HepG2 (cell line): ENCODE measurements at regions not wholly inside any gene's neighbourhood (a gene's known extent, or its start where the extent isn't known, plus 50 kb on each side); places are given as distances from the start of the nearest gene placed in this dataset.

Source experiments
- ATAC-seq: fragments of 200-7000 bp; cut with Tn5 transposase; 3 replicates; pipeline ENCODE4 v1.9.1; 2020; ENCODE audit warnings: mild to moderate bottlenecking, moderate library complexity
- BruUV-seq: library from RNA; stranded (reverse); fragments of 400-500 nt; replicated peaks from 2 replicates; lab custom pipeline; 2021; lab: Mats Ljungman, UMichigan
- CTCF ChIA-PET: fragments of 300-600 bp; formaldehyde crosslinking; extraction: SDS; loops from one replicate; lab custom pipeline; 2021; ENCODE audit warnings: low total read pairs, inconsistent platforms, low intra/inter-chr PET ratio; lab: Yijun Ruan, JAX
- POLR2A ChIA-PET: fragments of 350-600 bp; sonication (Branson Sonifier 250); formaldehyde crosslinking; loops from one replicate; lab custom pipeline; 2020; ENCODE audit warnings: antibody characterized with exemption, inconsistent platforms; lab: Yijun Ruan, JAX
- DNase-seq: peaks from one replicate; pipeline ENCODE4 v3.0.0-alpha.2; 2015; ENCODE audit warnings: low spot score
- FAIRE-seq: peaks from 3 replicates; lab custom pipeline; 2011; peaks lifted over from hg19 to GRCh38; lab: Jason Lieb, UNC
- H2AFZ ChIP-seq: one replicate; pipeline ENCODE4 v1.6.1; 2011; ENCODE audit warnings: low read length, inconsistent platforms
- H3K27ac ChIP-seq: fragments of 300-600 bp; 3 replicates; pipeline ENCODE4 v1.8.0; 2011; ENCODE audit warnings: mixed run types, mild to moderate bottlenecking, mixed read lengths, low read length, inconsistent platforms; ENCODE audit not compliant: insufficient read depth; ENCODE audit errors: extremely low read length
- H3K27me3 ChIP-seq, 2 experiments: fragments of 200-600 bp in 1 of 2; 2 replicates in 1 of 2; 3 replicates in 1 of 2; pipeline versions ENCODE4 v1.6.0 to v1.8.0; 2011; ENCODE audit warnings: low read length in 2 of 2, mild to moderate bottlenecking in 2 of 2, moderate library complexity in 2 of 2, inconsistent platforms in 1 of 2; ENCODE audit not compliant: insufficient read depth in 2 of 2, control insufficient read depth in 1 of 2
- H3K36me3 ChIP-seq, 2 experiments: fragments of 200-600 bp in 1 of 2; replicated peaks in 1 of 2; 2 replicates in 1 of 2; 3 replicates in 1 of 2; pipeline versions ENCODE4 v1.5.1 to v1.8.0; 2011; ENCODE audit warnings: low read length in 2 of 2, inconsistent platforms in 1 of 2; ENCODE audit not compliant: insufficient read depth in 2 of 2, control insufficient read depth in 1 of 2
- H3K4me1 ChIP-seq: 2 replicates; pipeline ENCODE4 v1.5.1; 2012; ENCODE audit warnings: low read length, inconsistent platforms; ENCODE audit not compliant: insufficient read depth
- H3K4me2 ChIP-seq: 2 replicates; pipeline ENCODE4 v1.6.0; 2011; ENCODE audit warnings: low read depth, low read length, inconsistent platforms
- H3K4me3 ChIP-seq, 3 experiments: fragments of 200-600 bp in 1 of 3; sonication (generic), shearing (Covaris generic) in 1 of 3; replicated peaks in 1 of 3; 2 replicates each; pipeline ENCODE4 v1.5.1; 2011 to 2016; ENCODE audit warnings: low read length in 3 of 3, inconsistent platforms in 2 of 3, low read depth in 2 of 3, mild to moderate bottlenecking in 2 of 3, control low read depth in 1 of 3, mixed read lengths in 1 of 3; ENCODE audit not compliant: insufficient read depth in 1 of 3
- H3K79me2 ChIP-seq: one replicate; pipeline ENCODE4 v1.6.1; 2011; ENCODE audit warnings: low read length, inconsistent platforms; ENCODE audit not compliant: insufficient read depth
- H3K9ac ChIP-seq: 2 replicates; pipeline ENCODE4 v1.6.0; 2011; ENCODE audit warnings: mild to moderate bottlenecking, low read depth, low read length, inconsistent platforms; ENCODE audit not compliant: insufficient read depth
- H3K9me3 ChIP-seq: 2 replicates; pipeline ENCODE4 v1.5.1; 2012; ENCODE audit warnings: mild to moderate bottlenecking, low read length
- H4K20me1 ChIP-seq: 2 replicates; pipeline ENCODE4 v1.6.0; 2011; ENCODE audit warnings: inconsistent platforms, mild to moderate bottlenecking, low read length, moderate library complexity; ENCODE audit not compliant: insufficient read depth
- CERS6 ChIP-seq: sonication (generic); formaldehyde crosslinking; IDR thresholded peaks from 2 replicates; pipeline ENCODE4 v1.5.0; 2020; ENCODE audit warnings: missing genetic modification reagents
- HBP1 ChIP-seq: IDR thresholded peaks from 2 replicates; pipeline ENCODE4 v1.6.1; 2016; ENCODE audit warnings: low read depth, control low read depth
- KDM4B ChIP-seq: sonication (generic); formaldehyde crosslinking; IDR thresholded peaks from 2 replicates; pipeline ENCODE4 v1.4.0; 2020; ENCODE audit warnings: missing genetic modification reagents
- MXI1 ChIP-seq: IDR thresholded peaks from 3 replicates; pipeline ENCODE4 v1.6.1; 2012; ENCODE audit warnings: low read depth, low read length, inconsistent platforms, borderline replicate concordance
- PHF8 ChIP-seq: sonication (generic); formaldehyde crosslinking; IDR thresholded peaks from 2 replicates; pipeline ENCODE4 v1.5.0; 2020; ENCODE audit warnings: missing genetic modification reagents
- YEATS2 ChIP-seq: sonication (generic); formaldehyde crosslinking; IDR thresholded peaks from 2 replicates; pipeline ENCODE4 v1.4.0; 2020; ENCODE audit warnings: missing genetic modification reagents, borderline replicate concordance
- ZBTB42 ChIP-seq: sonication (generic); formaldehyde crosslinking; IDR thresholded peaks from 2 replicates; pipeline ENCODE4 v1.5.0; 2020; ENCODE audit warnings: mild to moderate bottlenecking, missing genetic modification reagents
- ZNF207 ChIP-seq: fragments of 450-650 bp; IDR thresholded peaks from 2 replicates; pipeline ENCODE4 v1.6.1; 2016; ENCODE audit warnings: antibody characterized with exemption, borderline replicate concordance
- ZNF232 ChIP-seq: sonication (generic); formaldehyde crosslinking; IDR thresholded peaks from 2 replicates; pipeline ENCODE4 v1.4.0; 2020; ENCODE audit warnings: missing genetic modification reagents, borderline replicate concordance
- ZNF646 ChIP-seq: sonication (generic); formaldehyde crosslinking; IDR thresholded peaks from 2 replicates; pipeline ENCODE4 v1.9.0; 2021; ENCODE audit warnings: mild to moderate bottlenecking, missing genetic modification reagents
- ZNF687 ChIP-seq: sonication (generic); formaldehyde crosslinking; IDR thresholded peaks from 2 replicates; pipeline ENCODE4 v1.5.1; 2020; ENCODE audit warnings: mild to moderate bottlenecking, missing genetic modification reagents, moderate library complexity
- WGBS: methylation state at CpG from one replicate; pipeline ENCODE4 v1.1.6; 2017; ENCODE audit warnings: low lambda C conversion rate; 5-methylcytosine and 5-hydroxymethylcytosine counted together
- in situ Hi-C: cut with HindIII; loops from 2 replicates; pipeline ENCODE4 v1.10.0; 2017; ENCODE audit warnings: low pct_unique_long_range_greater_than_20kb; ENCODE audit not compliant: extremely low pct_ligation_motif_present
- intact Hi-C: fragments of 100-400 bp; cut with micrococcal nuclease; formaldehyde crosslinking; loops from one replicate; pipeline ENCODE4 v1.10.0; 2022; ENCODE audit not compliant: unreplicated experiment

- no peak for TF ChIP-seq ZNF687 (CRISPR knock-in tag)
These were observed 545.3 kb downstream of the RFC3 start (continued) for GRCh38 chr13:34363266-34363665.

GRCh38 chr13:34364633-34365032 is 546.7 kb downstream of the RFC3 start:
- in situ Hi-C loops = no loop called here
- ATAC-seq (no peak), FAIRE-seq (no peak), DNase-seq (no peak)
- Histone ChIP-seq H3K9me3 (no peaks in the 10 kb centered on the region), H2AFZ (no peak overlapping the region), H3K27ac (no peak overlapping the region), H3K4me3 (no peak overlapping the region), H3K79me2 (no peaks in the 10 kb centered on the region), H3K36me3 (no peaks in the 10 kb centered on the region), H3K4me2 (no peak overlapping the region), H3K27me3 (no peaks in the 10 kb centered on the region), H3K4me1 (no peaks in the 10 kb centered on the region), H3K9ac (no peak overlapping the region), H4K20me1 (no peaks in the 10 kb centered on the region)
- WGBS = 13% methylated on average over 1 of the region's 1 CpG
- intact Hi-C loops = no loop called here
- BruUV-seq = no TSS peak
- POLR2A ChIA-PET = no interaction called here
- CTCF ChIA-PET = no interaction called here
- no peak for TF ChIP-seq ZNF232 (CRISPR knock-in tag)
- no peak for TF ChIP-seq ZNF207
- TF ChIP-seq YEATS2 (CRISPR knock-in tag) = no peak
- TF ChIP-seq ZBTB42 = no peak
- TF ChIP-seq KDM4B = no peak
- TF ChIP-seq HBP1 (CRISPR knock-in tag) = no peak
- TF ChIP-seq CERS6 (CRISPR knock-in tag) = no peak
- no peak for TF ChIP-seq PHF8 (CRISPR knock-in tag)
- TF ChIP-seq ZNF646 (CRISPR knock-in tag) = no peak
- TF ChIP-seq MXI1 = no peak
